Activated B cell treated with CpG ODN at 0.5 μM for 24 hours (primary cell): ENCODE measurements at regions not wholly inside any gene's neighbourhood (a gene's known extent, or its start where the extent isn't known, plus 50 kb on each side); places are given as distances from the start of the nearest gene placed in this dataset.

Experiments
- ATAC-seq: fragments of 200-7000 bp; cut with Tn5 transposase; one replicate; pipeline ENCODE4 v1.10.0; 2021; ENCODE audit warnings: low read depth, mild to moderate bottlenecking, moderate library complexity
- CTCF ChIA-PET: fragments of 350-600 bp; sonication (Branson Sonifier 250); formaldehyde crosslinking; loops from one replicate; lab custom pipeline; 2021; ENCODE audit warnings: antibody characterized with exemption; lab: Charles Lee
- POLR2A ChIA-PET: fragments of 350-600 bp; sonication (Branson Sonifier 250); formaldehyde crosslinking; loops from one replicate; lab custom pipeline; 2021; ENCODE audit warnings: antibody characterized with exemption; lab: Charles Lee
- DNase-seq: peaks from one replicate; pipeline ENCODE4 v3.0.0; 2022
- H3K27ac Mint-ChIP-seq: one replicate; pipeline ENCODE4 v1.8.0; 2020; ENCODE audit warnings: mixed read lengths
- H3K27me3 Mint-ChIP-seq: one replicate; pipeline ENCODE4 v1.8.0; 2021; ENCODE audit warnings: mixed read lengths
- H3K36me3 Mint-ChIP-seq: one replicate; pipeline ENCODE4 v1.8.0; 2021; ENCODE audit warnings: low read depth, mixed read lengths
- H3K4me1 Mint-ChIP-seq: one replicate; pipeline ENCODE4 v1.8.0; 2021; ENCODE audit warnings: mixed read lengths
- H3K4me3 Mint-ChIP-seq: one replicate; pipeline ENCODE4 v1.8.0; 2020; ENCODE audit warnings: mild to moderate bottlenecking, mixed read lengths
- H3K9me3 Mint-ChIP-seq: one replicate; pipeline ENCODE4 v1.8.0; 2020; ENCODE audit warnings: mixed read lengths
- intact Hi-C: fragments of 100-400 bp; cut with micrococcal nuclease; formaldehyde crosslinking; loops from one replicate; pipeline ENCODE4 v1.15.1; 2024
- TF ChIP-seq, protein P1 (sequence below): fragments of 200-600 bp; IDR thresholded peaks from one replicate; pipeline ENCODE4 v1.8.0; 2022; ENCODE audit warnings: antibody characterized with exemption, mild to moderate bottlenecking

DNA sequence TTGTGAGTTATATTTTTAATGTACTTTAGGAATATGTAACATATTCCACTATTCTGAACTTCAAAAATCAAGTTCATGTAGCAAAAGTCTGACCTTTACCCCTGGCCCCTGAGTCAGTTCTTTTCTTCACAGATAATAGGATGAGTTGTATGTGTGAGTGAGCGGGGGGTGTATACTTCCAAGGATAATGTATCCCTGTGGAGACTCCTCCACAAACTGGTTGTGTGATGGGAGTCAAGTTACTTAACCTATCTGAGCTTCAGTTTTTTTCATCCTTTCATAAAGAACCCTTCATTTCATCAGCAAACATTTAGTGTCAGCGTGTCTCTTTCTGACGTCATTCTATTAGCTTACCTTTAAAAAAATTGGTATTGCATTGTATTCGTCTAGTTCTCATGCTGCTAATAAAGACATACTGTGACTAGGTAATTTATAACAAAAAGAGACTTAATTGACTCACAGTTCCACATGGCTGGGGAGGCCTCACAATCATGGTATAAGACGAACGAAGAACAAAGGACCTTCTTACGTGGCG is 288.1 kb upstream of the GPC6 start:
- intact Hi-C loops = no loop called here
- H3K4me3 Mint-ChIP-seq = no peak overlapping the region
- no peaks in the 10 kb centered on the region for H3K27me3 Mint-ChIP-seq
- no peaks in the 10 kb centered on the region for H3K36me3 Mint-ChIP-seq
- TF ChIP-seq, protein P1, sequence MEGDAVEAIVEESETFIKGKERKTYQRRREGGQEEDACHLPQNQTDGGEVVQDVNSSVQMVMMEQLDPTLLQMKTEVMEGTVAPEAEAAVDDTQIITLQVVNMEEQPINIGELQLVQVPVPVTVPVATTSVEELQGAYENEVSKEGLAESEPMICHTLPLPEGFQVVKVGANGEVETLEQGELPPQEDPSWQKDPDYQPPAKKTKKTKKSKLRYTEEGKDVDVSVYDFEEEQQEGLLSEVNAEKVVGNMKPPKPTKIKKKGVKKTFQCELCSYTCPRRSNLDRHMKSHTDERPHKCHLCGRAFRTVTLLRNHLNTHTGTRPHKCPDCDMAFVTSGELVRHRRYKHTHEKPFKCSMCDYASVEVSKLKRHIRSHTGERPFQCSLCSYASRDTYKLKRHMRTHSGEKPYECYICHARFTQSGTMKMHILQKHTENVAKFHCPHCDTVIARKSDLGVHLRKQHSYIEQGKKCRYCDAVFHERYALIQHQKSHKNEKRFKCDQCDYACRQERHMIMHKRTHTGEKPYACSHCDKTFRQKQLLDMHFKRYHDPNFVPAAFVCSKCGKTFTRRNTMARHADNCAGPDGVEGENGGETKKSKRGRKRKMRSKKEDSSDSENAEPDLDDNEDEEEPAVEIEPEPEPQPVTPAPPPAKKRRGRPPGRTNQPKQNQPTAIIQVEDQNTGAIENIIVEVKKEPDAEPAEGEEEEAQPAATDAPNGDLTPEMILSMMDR = no peak
- no peak for DNase-seq
- CTCF ChIA-PET = no interaction called here
- no peak for ATAC-seq
- POLR2A ChIA-PET = no interaction called here
- peaks cover 5% of the 10 kb centered on the region for H3K9me3 Mint-ChIP-seq
- H3K27ac Mint-ChIP-seq = no peak overlapping the region
- no peaks in the 10 kb centered on the region for H3K4me1 Mint-ChIP-seq

DNA sequence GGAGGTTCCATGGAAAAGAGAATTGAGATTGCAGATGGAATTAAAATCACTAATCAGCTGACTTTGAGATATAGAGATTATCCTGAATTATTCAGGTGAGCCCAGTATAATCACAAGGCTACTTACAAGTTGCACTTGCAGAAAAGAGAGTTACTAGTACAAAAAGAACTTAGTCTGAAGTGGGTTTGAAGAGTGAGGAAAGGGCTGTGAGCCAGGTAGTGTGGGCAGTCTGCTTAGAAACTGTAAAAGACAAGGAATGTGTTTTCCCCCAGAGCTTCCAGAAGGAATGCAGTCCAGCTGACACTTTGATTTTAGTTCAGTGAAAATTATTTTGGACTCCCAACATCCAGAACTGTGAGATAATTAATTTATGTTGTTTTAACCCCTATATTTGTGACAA is 285.4 kb upstream of the GPC6 start:
- TF ChIP-seq, protein P1 = no peak
- no peak overlapping the region for H3K4me3 Mint-ChIP-seq
- ChIA-PET POLR2A (no interaction called here), CTCF (no interaction called here)
- H3K9me3 Mint-ChIP-seq = peaks cover 5% of the 10 kb centered on the region
- ATAC-seq = no peak
- H3K27me3 Mint-ChIP-seq = no peaks in the 10 kb centered on the region
- no peaks in the 10 kb centered on the region for H3K36me3 Mint-ChIP-seq
- H3K27ac Mint-ChIP-seq = no peak overlapping the region
- no peak for DNase-seq
- no peaks in the 10 kb centered on the region for H3K4me1 Mint-ChIP-seq
- intact Hi-C loops = no loop called here

DNA sequence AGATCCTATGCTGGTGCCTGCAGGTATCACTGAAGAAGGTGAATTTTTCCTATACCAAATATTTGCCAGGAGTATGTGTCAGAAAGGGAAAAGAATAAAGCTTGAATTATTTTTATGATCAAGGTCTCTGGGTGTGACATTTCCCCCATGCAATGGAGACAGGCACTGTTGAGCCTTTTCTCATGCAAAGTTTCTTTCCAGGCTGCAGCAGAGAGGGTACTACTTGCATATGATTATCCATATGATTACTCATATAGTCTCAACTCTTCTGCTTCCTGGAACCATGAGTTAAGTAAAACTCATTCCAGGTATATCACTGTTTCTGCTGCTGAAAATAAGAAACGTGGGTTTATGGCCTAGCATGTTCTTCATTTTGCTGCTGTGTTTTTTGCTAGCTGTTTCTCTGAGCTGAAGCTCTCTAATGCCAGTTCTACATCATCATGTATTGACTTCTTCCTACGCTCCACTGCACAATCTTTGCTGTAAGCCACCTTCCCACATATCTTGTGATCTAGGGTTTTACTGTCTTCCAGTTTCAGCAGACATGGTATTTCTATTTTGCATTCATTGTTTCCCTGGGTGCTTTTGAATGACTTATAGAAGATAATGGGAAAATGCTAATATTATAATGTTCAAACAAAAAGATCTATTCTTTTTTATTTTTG is 278.7 kb upstream of the GPC6 start:
- H3K27me3 Mint-ChIP-seq = no peaks in the 10 kb centered on the region
- POLR2A ChIA-PET = no interaction called here
- peaks cover 6% of the 10 kb centered on the region for H3K9me3 Mint-ChIP-seq
- CTCF ChIA-PET = no interaction called here
- intact Hi-C loops = no loop called here
- TF ChIP-seq, protein P1 = no peak
- H3K4me1 Mint-ChIP-seq = no peaks in the 10 kb centered on the region
- no peak overlapping the region for H3K4me3 Mint-ChIP-seq
- ATAC-seq = no peak
- DNase-seq = no peak
- no peak overlapping the region for H3K27ac Mint-ChIP-seq
- H3K36me3 Mint-ChIP-seq = no peaks in the 10 kb centered on the region

DNA sequence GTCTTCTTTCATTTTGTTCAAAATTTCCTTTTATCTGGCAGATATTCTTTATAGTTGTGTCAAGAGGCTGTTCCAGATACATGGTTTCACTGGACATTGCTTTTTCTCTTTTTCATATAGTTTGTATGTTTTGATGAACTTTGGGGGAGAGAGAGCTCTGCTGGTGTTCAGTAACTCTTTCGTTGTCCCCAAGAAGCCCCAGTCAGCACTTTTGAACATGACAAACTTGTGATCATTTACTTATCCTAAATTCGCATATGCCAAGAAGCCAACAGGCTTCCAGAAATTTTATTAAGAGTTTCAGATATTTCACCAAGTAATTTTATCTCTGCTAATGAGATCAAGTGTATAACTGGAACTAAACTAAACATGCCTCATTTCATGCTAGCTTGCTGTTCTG is 275.8 kb upstream of the GPC6 start:
- Mint-ChIP-seq H3K9me3 (peaks cover 3% of the 10 kb centered on the region), H3K4me3 (no peak overlapping the region), H3K27me3 (no peaks in the 10 kb centered on the region), H3K36me3 (no peaks in the 10 kb centered on the region), H3K4me1 (no peaks in the 10 kb centered on the region), H3K27ac (no peak overlapping the region)
- TF ChIP-seq, protein P1 = no peak
- DNase-seq (no peak), ATAC-seq (no peak)
- POLR2A ChIA-PET = no interaction called here
- intact Hi-C loops = no loop called here
- CTCF ChIA-PET = no interaction called here

DNA sequence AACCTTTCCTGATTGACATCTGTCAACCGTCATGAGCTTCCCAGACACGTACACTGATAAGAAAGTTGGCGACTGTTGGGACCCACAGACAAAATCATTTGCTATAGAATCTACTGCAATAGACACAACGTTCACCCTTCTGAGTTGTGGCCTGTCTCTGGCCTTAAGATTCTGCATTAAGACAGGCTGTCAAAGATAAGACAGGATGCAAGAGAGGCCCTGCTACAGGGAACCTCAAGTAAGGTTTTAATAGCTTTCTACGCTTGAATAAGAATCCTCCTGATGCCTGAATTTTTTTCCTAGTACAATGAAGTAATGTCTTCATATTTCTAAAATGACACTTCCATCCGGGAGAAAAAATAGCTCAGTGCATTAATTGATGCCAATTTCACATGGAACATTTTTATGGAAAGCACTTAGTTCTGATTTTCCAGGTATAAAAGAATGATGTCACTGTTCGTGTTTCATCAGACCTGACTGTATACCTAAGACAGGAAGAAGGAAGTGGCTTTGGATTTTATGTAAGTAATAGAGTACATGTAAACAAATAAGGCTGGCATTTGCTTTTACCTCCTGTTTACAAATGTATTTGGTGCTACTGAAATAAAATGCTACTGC is 275.2 kb upstream of the GPC6 start:
- Mint-ChIP-seq H3K27ac (no peak overlapping the region), H3K4me3 (no peak overlapping the region), H3K4me1 (no peaks in the 10 kb centered on the region), H3K27me3 (no peaks in the 10 kb centered on the region), H3K9me3 (peaks cover 3% of the 10 kb centered on the region), H3K36me3 (no peaks in the 10 kb centered on the region)
- DNase-seq (no peak), ATAC-seq (no peak)
- intact Hi-C loops = no loop called here
- TF ChIP-seq, protein P1 = no peak
- CTCF ChIA-PET = no interaction called here
- POLR2A ChIA-PET = no interaction called here
